Bronchial epithelial cell (primary cell): ENCODE measurements at regions not wholly inside any gene's neighbourhood (a gene's known extent, or its start where the extent isn't known, plus 50 kb on each side); places are given as distances from the start of the nearest gene placed in this dataset.
A peak's percentile ranks its signal among the peaks of the same experiment; 100 is the strongest.

Source experiments
- DNase-seq: peaks from one replicate; pipeline ENCODE4 v3.0.0-alpha.2; 2010; ENCODE audit warnings: low read depth
- FAIRE-seq: peaks from 2 replicates; lab custom pipeline; 2011; peaks lifted over from hg19 to GRCh38; lab: Jason Lieb, UNC
- H3K27me3 ChIP-seq: 2 replicates; pipeline ENCODE4 v1.5.1; 2011; ENCODE audit warnings: low read length; ENCODE audit not compliant: control insufficient read depth, insufficient read depth
- H3K36me3 ChIP-seq: 2 replicates; pipeline ENCODE4 v1.5.1; 2011; ENCODE audit warnings: low read length; ENCODE audit not compliant: control insufficient read depth, insufficient read depth
- H3K4me3 ChIP-seq: 2 replicates; pipeline ENCODE4 v1.5.1; 2011; ENCODE audit warnings: mild to moderate bottlenecking, low read depth, low read length, control low read depth
- TF ChIP-seq, protein P1 (sequence below): IDR thresholded peaks from 2 replicates; pipeline ENCODE4 v1.5.1; 2011; ENCODE audit warnings: mild to moderate bottlenecking, moderate library complexity, low read length, control low read depth, inconsistent platforms; ENCODE audit not compliant: insufficient read depth, severe bottlenecking

- FAIRE-seq, result no peak
- TF ChIP-seq, protein P1, sequence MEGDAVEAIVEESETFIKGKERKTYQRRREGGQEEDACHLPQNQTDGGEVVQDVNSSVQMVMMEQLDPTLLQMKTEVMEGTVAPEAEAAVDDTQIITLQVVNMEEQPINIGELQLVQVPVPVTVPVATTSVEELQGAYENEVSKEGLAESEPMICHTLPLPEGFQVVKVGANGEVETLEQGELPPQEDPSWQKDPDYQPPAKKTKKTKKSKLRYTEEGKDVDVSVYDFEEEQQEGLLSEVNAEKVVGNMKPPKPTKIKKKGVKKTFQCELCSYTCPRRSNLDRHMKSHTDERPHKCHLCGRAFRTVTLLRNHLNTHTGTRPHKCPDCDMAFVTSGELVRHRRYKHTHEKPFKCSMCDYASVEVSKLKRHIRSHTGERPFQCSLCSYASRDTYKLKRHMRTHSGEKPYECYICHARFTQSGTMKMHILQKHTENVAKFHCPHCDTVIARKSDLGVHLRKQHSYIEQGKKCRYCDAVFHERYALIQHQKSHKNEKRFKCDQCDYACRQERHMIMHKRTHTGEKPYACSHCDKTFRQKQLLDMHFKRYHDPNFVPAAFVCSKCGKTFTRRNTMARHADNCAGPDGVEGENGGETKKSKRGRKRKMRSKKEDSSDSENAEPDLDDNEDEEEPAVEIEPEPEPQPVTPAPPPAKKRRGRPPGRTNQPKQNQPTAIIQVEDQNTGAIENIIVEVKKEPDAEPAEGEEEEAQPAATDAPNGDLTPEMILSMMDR, result no peak
- no peak overlapping the region for H3K4me3 ChIP-seq
These were observed 183.7 kb downstream of the MCHR2 start for GRCh38 chr6:99810295-99810694.

GRCh38 chr6:99810942-99811620 lies 182.9 kb downstream of the MCHR2 start:
- TF ChIP-seq, protein P1, result no peak
- Histone ChIP-seq H3K36me3 (no peaks in the 10 kb centered on the region), H3K27me3 (peaks cover 2% of the 10 kb centered on the region), H3K4me3 (no peak overlapping the region)
- DNase-seq, result peak; percentile 12
- no peak for FAIRE-seq

More at GRCh38 chr6:99810295-99810694, 183.7 kb downstream of the MCHR2 start:
- Histone ChIP-seq H3K36me3 (no peaks in the 10 kb centered on the region), H3K27me3 (peaks cover 2% of the 10 kb centered on the region)
- DNase-seq, result no peak

DNA sequence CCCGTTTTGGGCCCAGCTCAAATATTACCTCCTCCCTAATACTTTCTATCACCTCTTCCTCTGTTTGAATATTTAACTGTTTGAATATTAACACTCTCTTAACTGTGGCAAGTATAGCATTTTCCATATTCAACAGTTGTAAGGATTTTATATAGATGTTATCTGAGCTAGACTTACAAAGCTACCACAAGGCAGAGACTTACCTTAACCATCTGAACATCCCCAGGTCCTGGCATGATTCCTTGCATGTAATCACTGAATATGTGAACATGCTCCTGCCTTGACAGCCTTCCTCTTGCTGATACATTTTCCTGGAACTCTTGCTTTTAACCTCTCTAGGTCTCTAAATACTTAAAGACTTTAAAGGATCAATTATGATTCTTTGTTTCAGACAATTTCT lies 182.4 kb downstream of the MCHR2 start:
- TF ChIP-seq, protein P1, result no peak
- Histone ChIP-seq H3K27me3 (peaks cover 2% of the 10 kb centered on the region), H3K4me3 (no peak overlapping the region), H3K36me3 (no peaks in the 10 kb centered on the region)
- no peak for DNase-seq
- no peak for FAIRE-seq

DNA sequence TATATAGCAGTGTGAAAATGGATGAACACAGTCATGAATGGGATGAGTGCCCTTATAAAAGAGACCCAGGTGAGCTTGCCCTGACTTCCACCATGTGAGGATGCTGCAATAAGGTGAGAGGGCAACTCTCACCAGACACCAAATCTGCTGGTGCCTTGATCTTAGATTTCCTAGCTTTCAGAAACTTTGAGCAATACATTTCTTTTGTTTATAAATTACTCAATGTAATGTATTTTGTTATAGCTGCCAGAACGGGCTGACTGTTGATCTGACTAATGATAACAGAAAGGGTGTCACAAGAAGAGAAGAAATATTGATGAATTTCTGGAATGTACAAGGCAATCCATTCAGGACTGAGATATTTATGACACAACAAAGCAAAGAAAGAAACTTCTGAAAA lies 180.5 kb downstream of the MCHR2 start:
- FAIRE-seq, result no peak
- Histone ChIP-seq H3K27me3 (peaks cover 2% of the 10 kb centered on the region), H3K36me3 (no peaks in the 10 kb centered on the region), H3K4me3 (no peak overlapping the region)
- DNase-seq, result no peak
- TF ChIP-seq, protein P1, result no peak

DNA sequence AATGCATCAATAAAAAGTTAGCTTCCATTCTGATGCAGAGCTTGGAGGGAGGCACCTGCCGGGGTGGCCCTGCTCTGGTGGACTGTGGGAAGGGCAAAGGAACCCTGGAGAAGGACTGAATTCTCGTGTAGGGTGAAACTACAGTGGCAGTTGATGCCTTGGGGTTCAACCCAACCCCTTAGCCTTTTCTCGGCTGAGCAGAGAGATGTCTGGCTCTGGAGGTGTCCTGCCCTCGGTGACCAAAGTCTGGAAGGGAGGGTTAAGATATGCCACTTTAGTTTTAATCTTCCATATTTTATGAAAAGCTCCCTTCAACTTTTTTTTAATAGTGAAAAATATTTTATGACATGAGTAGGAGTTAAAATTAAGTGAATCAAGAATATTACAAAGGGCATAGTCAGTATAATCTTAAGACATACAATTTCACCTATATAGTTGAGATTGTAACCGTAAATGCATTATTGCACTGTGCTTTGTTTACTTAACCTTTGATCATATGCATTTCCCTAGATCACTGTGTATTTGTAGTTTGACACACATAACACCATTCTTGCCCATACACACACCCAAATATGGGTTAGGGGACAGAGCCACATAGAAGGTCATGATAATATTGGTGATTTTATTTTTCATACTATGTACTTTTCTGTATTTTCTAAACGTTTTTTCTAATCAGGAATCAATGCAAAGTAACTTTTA lies 179.6 kb downstream of the MCHR2 start:
- no peak for FAIRE-seq

More for the DNA sequence above, 179.6 kb downstream of the MCHR2 start:
- H3K27me3 ChIP-seq, result no peaks in the 10 kb centered on the region
- H3K36me3 ChIP-seq, result no peaks in the 10 kb centered on the region
- no peak for DNase-seq
- TF ChIP-seq, protein P1, result no peak
- H3K4me3 ChIP-seq, result no peak overlapping the region
